K562 (cell line): ENCODE measurements at regions not wholly inside any gene's neighbourhood (a gene's known extent, or its start where the extent isn't known, plus 50 kb on each side); places are given as distances from the start of the nearest gene placed in this dataset.

Experiments
- ATAC-seq: fragments of 200-7000 bp; cut with Tn5 transposase; 3 replicates; pipeline ENCODE4 v1.9.1; 2020; ENCODE audit warnings: moderate library complexity
- BruUV-seq: library from RNA; stranded (reverse); fragments of 400-500 nt; replicated peaks from 2 replicates; lab custom pipeline; 2021; lab: Mats Ljungman, UMichigan
- CTCF ChIA-PET: fragments of 300-600 bp; formaldehyde crosslinking; extraction: SDS; loops from one replicate; lab custom pipeline; 2021; ENCODE audit warnings: low intra/inter-chr PET ratio; lab: Yijun Ruan, JAX
- POLR2A ChIA-PET: fragments of 300-600, 350-650 bp; sonication (Branson Sonifier 250); formaldehyde crosslinking; extraction: SDS; loops from one replicate; lab custom pipeline; 2021; ENCODE audit warnings: antibody characterized with exemption, inconsistent platforms; lab: Yijun Ruan, JAX
- DNase-seq, 4 experiments: peaks; one replicate each; pipeline versions ENCODE4 v3.0.0 to v3.0.0-alpha.2; 2011 to 2018; ENCODE audit warnings: low spot score in 3 of 4, mixed read lengths in 3 of 4; ENCODE audit errors: extremely low read depth in 1 of 4
- FAIRE-seq: peaks from 2 replicates; lab custom pipeline; 2011; peaks lifted over from hg19 to GRCh38; lab: Jason Lieb, UNC
- H2AFZ ChIP-seq: 2 replicates; pipeline ENCODE4 v1.6.0; 2011; ENCODE audit warnings: low read depth, low read length, control low read depth, inconsistent platforms
- H3K27ac ChIP-seq: fragments of 200-600 bp; 3 replicates; pipeline ENCODE4 v1.8.0; 2011; ENCODE audit warnings: low read depth, mild to moderate bottlenecking, control low read depth, inconsistent platforms, low read length, moderate library complexity, mixed read lengths; ENCODE audit errors: extremely low read depth
- H3K27me3 ChIP-seq, 2 experiments: fragments of 300-600 bp in 1 of 2; 2 replicates in 1 of 2; 3 replicates in 1 of 2; pipeline versions ENCODE4 v1.6.0 to v1.8.0; 2011; ENCODE audit warnings: inconsistent platforms in 2 of 2, low read length in 2 of 2, mild to moderate bottlenecking in 1 of 2, mixed read lengths in 1 of 2, moderate library complexity in 1 of 2; ENCODE audit not compliant: control insufficient read depth in 2 of 2, insufficient read depth in 2 of 2
- H3K36me3 ChIP-seq: fragments of 300-600 bp; 3 replicates; pipeline ENCODE4 v1.8.0; 2011; ENCODE audit warnings: mild to moderate bottlenecking, low read length, inconsistent platforms; ENCODE audit not compliant: control insufficient read depth, insufficient read depth
- H3K4me1 ChIP-seq, 2 experiments: fragments of 200-600 bp in 1 of 2; replicated peaks in 1 of 2; 2 replicates in 1 of 2; 3 replicates in 1 of 2; pipeline versions ENCODE4 v1.5.1 to v1.8.0; 2011; ENCODE audit warnings: inconsistent platforms in 2 of 2, low read length in 2 of 2, mild to moderate bottlenecking in 1 of 2, mixed read lengths in 1 of 2, moderate library complexity in 1 of 2; ENCODE audit not compliant: control insufficient read depth in 2 of 2, insufficient read depth in 2 of 2
- H3K4me2 ChIP-seq: 2 replicates; pipeline ENCODE4 v1.6.1; 2011; ENCODE audit warnings: low read length, control low read depth, inconsistent platforms, mixed read lengths; ENCODE audit not compliant: insufficient read depth
- H3K4me3 ChIP-seq: fragments of 200-600 bp; sonication (generic), shearing (Covaris generic); 2 replicates; pipeline ENCODE4 v1.5.1; 2016; ENCODE audit warnings: control low read depth, inconsistent platforms
- H3K79me2 ChIP-seq: fragments of 200-600 bp; 3 replicates; pipeline ENCODE4 v1.8.0; 2011; ENCODE audit warnings: low read length, inconsistent platforms; ENCODE audit not compliant: control insufficient read depth, insufficient read depth
- H3K9ac ChIP-seq, 2 experiments: 2 replicates each; pipeline versions ENCODE4 v1.6.0 to v1.6.1; 2011; ENCODE audit warnings: low read depth in 2 of 2, low read length in 2 of 2, control low read depth in 1 of 2, inconsistent platforms in 1 of 2, mild to moderate bottlenecking in 1 of 2, mixed read lengths in 1 of 2; ENCODE audit not compliant: insufficient read depth in 1 of 2
- H3K9me1 ChIP-seq: one replicate; pipeline ENCODE4 v1.6.0; 2011; ENCODE audit warnings: inconsistent platforms, mild to moderate bottlenecking, low read length, moderate library complexity; ENCODE audit not compliant: control insufficient read depth, insufficient read depth
- H3K9me3 ChIP-seq: replicated peaks from 2 replicates; pipeline ENCODE4 v1.5.1; 2011; ENCODE audit warnings: low read depth, low read length, inconsistent platforms; ENCODE audit not compliant: control insufficient read depth, insufficient read depth
- H4K20me1 ChIP-seq: replicated peaks from 2 replicates; pipeline ENCODE4 v1.6.1; 2011; ENCODE audit warnings: low read length, inconsistent platforms, mixed read lengths; ENCODE audit not compliant: control insufficient read depth, insufficient read depth
- MYC ChIP-seq, 2 experiments: fragments of 250-450 bp in 1 of 2; sonication (Bioruptor Pico) in 1 of 2; IDR thresholded peaks; 2 replicates each; pipeline versions ENCODE4 v1.5.1 to v1.6.1; 2012 to 2021; ENCODE audit warnings: low read depth in 2 of 2, borderline replicate concordance in 1 of 2, improper control_type of control experiment in 1 of 2, low read length in 1 of 2, mild to moderate bottlenecking in 1 of 2, moderate library complexity in 1 of 2
- PRPF4 ChIP-seq: fragments of 200-400 bp; formaldehyde crosslinking; IDR thresholded peaks from one replicate; pipeline ENCODE4 v1.6.1; 2017; ENCODE audit warnings: low read length, low read depth, mild to moderate bottlenecking; ENCODE audit not compliant: insufficient read depth, poor library complexity, severe bottlenecking
- SNRNP70 ChIP-seq: fragments of 200-400 bp; formaldehyde crosslinking; optimal IDR thresholded peaks from 2 replicates; pipeline ENCODE3; 2017; ENCODE audit warnings: low read depth, low read length
- WGBS: fragments of 100-300 bp; shearing (Covaris generic); methylation state at CpG from one replicate; pipeline ENCODE4 v1.1.6; 2016; ENCODE audit warnings: low coverage, mixed read lengths; ENCODE audit not compliant: insufficient coverage; ENCODE audit errors: missing lambda C conversion rate; 5-methylcytosine and 5-hydroxymethylcytosine counted together
- in situ Hi-C: fragments of 300-500 bp; cut with MboI; formaldehyde crosslinking; loops from 4 replicates; pipeline ENCODE4 v1.15.0; 2018; ENCODE audit warnings: inconsistent platforms, mixed read lengths
- intact Hi-C: fragments of 100-400 bp; cut with micrococcal nuclease; formaldehyde crosslinking; loops from 2 replicates; pipeline ENCODE4 v1.14.2; 2022
- TF ChIP-seq, protein P1 (sequence below): IDR thresholded peaks from 2 replicates; pipeline ENCODE4 v1.6.1; 2014; ENCODE audit warnings: antibody characterized with exemption
- TF ChIP-seq, protein P2 (sequence below): sonication (generic); formaldehyde crosslinking; IDR thresholded peaks from 2 replicates; pipeline ENCODE4 v1.8.0; 2022; ENCODE audit warnings: mild to moderate bottlenecking, missing genetic modification reagents

DNA sequence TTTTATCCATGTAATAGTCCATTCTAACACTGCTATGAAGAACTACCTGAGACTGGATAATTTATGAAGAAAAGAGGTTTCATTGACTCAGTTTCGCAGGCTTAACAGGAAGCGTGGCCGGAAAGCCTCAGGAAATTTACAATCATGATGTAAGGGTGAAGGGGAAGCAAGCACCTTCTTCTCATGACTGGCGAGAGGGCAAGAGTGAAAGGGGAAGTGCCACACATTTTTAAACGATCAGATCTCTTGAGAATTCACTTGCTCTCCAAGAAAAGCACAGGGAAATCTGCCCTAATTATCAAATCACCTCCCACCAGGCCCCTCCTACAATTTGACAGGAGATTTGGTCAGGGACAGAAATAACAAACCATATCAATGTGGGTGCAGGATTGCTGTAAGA lies 859.7 kb downstream of the EPHA7 start:
- Histone ChIP-seq H3K9me1 (no peaks in the 10 kb centered on the region), H3K4me1 (no peaks in the 10 kb centered on the region), H3K4me2 (no peak overlapping the region), H3K9me3 (no peaks in the 10 kb centered on the region; the same call in 1 of the 2 replicates), H3K27me3 (no peaks in the 10 kb centered on the region), H3K4me3 (no peak overlapping the region), H3K9ac (no peak overlapping the region), H3K36me3 (no peaks in the 10 kb centered on the region), H3K27ac (no peak overlapping the region), H3K79me2 (no peaks in the 10 kb centered on the region), H2AFZ (no peak overlapping the region), H4K20me1 (no peaks in the 10 kb centered on the region)
- POLR2A ChIA-PET: no interaction called here
- CTCF ChIA-PET: no interaction called here
- intact Hi-C loops (no loop called here), in situ Hi-C loops (no loop called here)
- WGBS: 2% methylated on average over 4 of the region's 5 CpGs
- FAIRE-seq: no peak
- no TSS peak for BruUV-seq
- no peak for ATAC-seq
- TF ChIP-seq, protein P1, sequence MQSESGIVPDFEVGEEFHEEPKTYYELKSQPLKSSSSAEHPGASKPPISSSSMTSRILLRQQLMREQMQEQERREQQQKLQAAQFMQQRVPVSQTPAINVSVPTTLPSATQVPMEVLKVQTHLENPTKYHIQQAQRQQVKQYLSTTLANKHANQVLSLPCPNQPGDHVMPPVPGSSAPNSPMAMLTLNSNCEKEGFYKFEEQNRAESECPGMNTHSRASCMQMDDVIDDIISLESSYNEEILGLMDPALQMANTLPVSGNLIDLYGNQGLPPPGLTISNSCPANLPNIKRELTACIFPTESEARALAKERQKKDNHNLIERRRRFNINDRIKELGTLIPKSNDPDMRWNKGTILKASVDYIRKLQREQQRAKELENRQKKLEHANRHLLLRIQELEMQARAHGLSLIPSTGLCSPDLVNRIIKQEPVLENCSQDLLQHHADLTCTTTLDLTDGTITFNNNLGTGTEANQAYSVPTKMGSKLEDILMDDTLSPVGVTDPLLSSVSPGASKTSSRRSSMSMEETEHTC: no peak
- TF ChIP-seq, protein P2, sequence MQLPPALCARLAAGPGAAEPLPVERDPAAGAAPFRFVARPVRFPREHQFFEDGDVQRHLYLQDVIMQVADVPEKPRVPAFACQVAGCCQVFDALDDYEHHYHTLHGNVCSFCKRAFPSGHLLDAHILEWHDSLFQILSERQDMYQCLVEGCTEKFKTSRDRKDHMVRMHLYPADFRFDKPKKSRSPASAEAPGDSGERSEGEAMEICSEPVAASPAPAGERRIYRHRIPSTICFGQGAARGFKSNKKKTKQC (CRISPR knock-in tag): no peak
- TF ChIP-seq PRPF4: no peak
- no peak for TF ChIP-seq MYC (IDR thresholded peaks at IDR 0.05; ENCODE audit: low read depth, low read length)
- no peak for TF ChIP-seq MYC (CRISPR knock-in tag; IDR thresholded peaks at IDR 0.05; ENCODE audit: borderline replicate concordance, low read depth)
- TF ChIP-seq SNRNP70: no peak
- DNase-seq: no peak
